Fibroblast of lung (primary cell): ENCODE measurements at regions not wholly inside any gene's neighbourhood (a gene's known extent, or its start where the extent isn't known, plus 50 kb on each side); places are given as distances from the start of the nearest gene placed in this dataset.

Source experiments
- CTCF ChIP-seq, 2 donors: IDR thresholded peaks in 1 of 2; conservative IDR thresholded peaks in 1 of 2; 1 replicate in 1 of 2; 2 replicates in 1 of 2; pipeline ENCODE4 v1.5.1; 2011 to 2012; ENCODE audit warnings: low read length in 2 of 2, control low read depth in 1 of 2, inconsistent platforms in 1 of 2, low read depth in 1 of 2, mild to moderate bottlenecking in 1 of 2
- EZH2 ChIP-seq: IDR thresholded peaks from 2 replicates; pipeline ENCODE4 v1.5.1; 2012; ENCODE audit warnings: low read length, control low read depth, mild to moderate bottlenecking; ENCODE audit errors: missing control alignments

DNA sequence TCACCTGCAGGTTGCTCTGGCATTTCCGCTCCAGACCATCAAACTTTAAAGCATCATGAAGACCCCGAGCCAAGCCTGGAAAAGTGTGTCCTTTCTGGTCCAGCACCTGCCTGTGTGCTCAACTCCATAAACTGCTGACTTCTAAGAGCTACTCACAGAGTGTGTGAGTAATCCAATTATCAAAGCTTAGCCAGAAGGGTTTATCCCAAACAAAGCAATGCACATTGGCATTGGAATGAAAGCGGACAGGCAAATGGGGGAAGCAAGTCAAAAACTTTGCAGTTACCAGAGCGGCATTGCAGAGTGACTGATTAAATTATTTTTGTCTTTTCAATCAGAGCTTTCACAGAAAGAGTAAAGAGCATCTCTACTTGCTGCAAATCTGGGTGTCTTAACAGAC lies 1262.4 kb upstream of the SEL1L start:
- TF ChIP-seq CTCF (conservative IDR thresholded peaks at IDR 0.05 in 1 of 2, IDR thresholded peaks at IDR 0.05 in 1 of 2; ENCODE audit: low read depth in 1 of 2, low read length in 2 of 2) (no peak), EZH2 (no peak)
